Activated T-cell treated with anti-CD3 and anti-CD28 coated beads, Interleukin-2, amount 50 U/mL, for 24 hours (primary cell): ENCODE measurements at regions not wholly inside any gene's neighbourhood (a gene's known extent, or its start where the extent isn't known, plus 50 kb on each side); places are given as distances from the start of the nearest gene placed in this dataset.
"Not testable (repeated sequence)": the region's sequence is repeated elsewhere in the genome, so short reads cannot be mapped to it uniquely, and the experiment has no call there.

ENCODE experiments used
- DNase-seq: peaks from one replicate; pipeline ENCODE4 v3.0.0-alpha.2; 2020
- H3K27ac Mint-ChIP-seq: 2 replicates; pipeline ENCODE4 v1.8.0; 2020; ENCODE audit warnings: mild to moderate bottlenecking, mixed read lengths
- H3K27me3 Mint-ChIP-seq: 2 replicates; pipeline ENCODE4 v1.8.0; 2020; ENCODE audit warnings: mixed read lengths
- H3K36me3 Mint-ChIP-seq: 2 replicates; pipeline ENCODE4 v1.8.0; 2020; ENCODE audit warnings: low read depth, mixed read lengths
- H3K4me1 Mint-ChIP-seq: 2 replicates; pipeline ENCODE4 v1.8.0; 2020; ENCODE audit warnings: low read depth, mixed read lengths
- H3K4me3 Mint-ChIP-seq: 2 replicates; pipeline ENCODE4 v1.8.0; 2020; ENCODE audit warnings: mild to moderate bottlenecking, moderate library complexity, mixed read lengths
- H3K9me3 Mint-ChIP-seq: 2 replicates; pipeline ENCODE4 v1.8.0; 2020; ENCODE audit warnings: mixed read lengths

GRCh38 chr17:74132354-74132753, 71.1 kb upstream of the RPL38 start:
- H3K9me3 Mint-ChIP-seq = no peaks in the 10 kb centered on the region
- H3K36me3 Mint-ChIP-seq = no peaks in the 10 kb centered on the region
- no peak for DNase-seq
- no peak overlapping the region for H3K27ac Mint-ChIP-seq
- no peaks in the 10 kb centered on the region for H3K4me1 Mint-ChIP-seq
- peaks cover 79% of the 10 kb centered on the region for H3K27me3 Mint-ChIP-seq
- no peak overlapping the region for H3K4me3 Mint-ChIP-seq

DNA sequence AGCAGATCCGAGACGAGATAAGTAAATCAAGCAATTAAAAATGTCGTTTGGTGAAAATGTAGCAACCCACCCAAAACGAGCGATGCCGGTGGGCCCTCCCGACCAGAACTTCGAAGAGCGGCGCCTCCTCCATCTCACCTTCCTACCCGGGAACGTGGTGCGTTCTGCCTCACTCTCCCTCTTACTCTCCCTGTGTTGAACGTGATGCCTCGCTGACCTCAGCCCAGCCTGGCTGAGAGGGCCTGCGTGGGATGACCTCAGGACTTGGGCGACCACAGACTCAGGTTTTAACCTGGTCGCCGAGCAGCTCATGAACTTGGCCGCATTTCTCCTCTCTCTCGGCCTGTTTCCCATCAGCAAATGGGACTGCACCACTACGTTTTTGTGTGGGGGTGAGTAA, 69.7 kb upstream of the RPL38 start:
- DNase-seq = no peak
- Mint-ChIP-seq H3K4me1 (no peaks in the 10 kb centered on the region), H3K4me3 (no peak overlapping the region), H3K27me3 (peaks cover 78% of the 10 kb centered on the region), H3K36me3 (no peaks in the 10 kb centered on the region), H3K9me3 (peaks cover 4% of the 10 kb centered on the region), H3K27ac (no peak overlapping the region)

DNA sequence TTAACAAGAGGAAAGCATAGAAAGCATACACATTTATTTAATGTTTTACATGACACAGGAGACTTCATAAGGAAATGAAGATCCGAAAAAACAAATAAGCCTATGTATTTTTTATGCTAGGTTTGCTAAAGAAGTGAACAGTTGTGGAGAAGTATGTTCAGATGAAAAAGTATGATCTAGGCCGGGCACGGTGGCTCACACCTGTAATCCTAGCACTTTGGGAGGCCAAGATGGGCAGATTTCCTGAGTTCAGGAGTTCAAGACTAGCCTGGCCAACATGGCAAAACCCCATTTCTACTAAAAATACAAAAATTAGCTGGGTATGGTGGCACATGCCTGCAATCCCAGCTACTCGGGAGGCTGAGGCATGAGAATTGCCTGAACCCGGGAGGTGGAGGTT, 69.2 kb upstream of the RPL38 start:
- H3K4me1 Mint-ChIP-seq, DNase-seq, H3K27ac Mint-ChIP-seq, H3K36me3 Mint-ChIP-seq, H3K4me3 Mint-ChIP-seq, H3K9me3 Mint-ChIP-seq: not testable (repeated sequence)
- H3K27me3 Mint-ChIP-seq = peaks cover 77% of the 10 kb centered on the region

DNA sequence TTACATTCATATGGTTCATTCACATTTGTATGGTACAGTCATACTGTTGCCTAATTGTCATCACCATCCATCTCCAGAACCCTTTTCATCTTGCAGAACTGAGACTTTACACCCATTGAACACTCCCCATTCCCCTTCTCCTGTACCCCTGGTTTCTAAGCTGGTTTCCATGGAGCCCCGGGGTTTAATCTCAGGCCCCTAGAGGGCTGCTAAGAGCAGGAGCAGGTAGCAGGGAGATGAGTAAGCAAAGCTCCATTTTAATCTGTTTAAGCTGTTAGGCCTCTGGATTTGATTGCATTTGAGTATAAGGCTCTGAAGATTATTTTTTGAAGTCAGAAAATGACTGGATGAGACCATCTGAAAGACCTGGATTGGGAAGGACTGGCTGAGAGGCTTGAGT, 68.5 kb upstream of the RPL38 start:
- no peaks in the 10 kb centered on the region for H3K36me3 Mint-ChIP-seq
- no peaks in the 10 kb centered on the region for H3K4me1 Mint-ChIP-seq
- no peak for DNase-seq
- H3K9me3 Mint-ChIP-seq = peaks cover 11% of the 10 kb centered on the region
- peaks cover 74% of the 10 kb centered on the region for H3K27me3 Mint-ChIP-seq
- no peak overlapping the region for H3K27ac Mint-ChIP-seq
- no peak overlapping the region for H3K4me3 Mint-ChIP-seq

GRCh38 chr17:74135391-74136167, 67.9 kb upstream of the RPL38 start:
- no peak overlapping the region for H3K4me3 Mint-ChIP-seq
- H3K36me3 Mint-ChIP-seq = no peaks in the 10 kb centered on the region
- H3K27ac Mint-ChIP-seq = no peak overlapping the region
- no peaks in the 10 kb centered on the region for H3K4me1 Mint-ChIP-seq
- H3K27me3 Mint-ChIP-seq = peaks cover 69% of the 10 kb centered on the region
- H3K9me3 Mint-ChIP-seq = peaks cover 17% of the 10 kb centered on the region
- DNase-seq = no peak

DNA sequence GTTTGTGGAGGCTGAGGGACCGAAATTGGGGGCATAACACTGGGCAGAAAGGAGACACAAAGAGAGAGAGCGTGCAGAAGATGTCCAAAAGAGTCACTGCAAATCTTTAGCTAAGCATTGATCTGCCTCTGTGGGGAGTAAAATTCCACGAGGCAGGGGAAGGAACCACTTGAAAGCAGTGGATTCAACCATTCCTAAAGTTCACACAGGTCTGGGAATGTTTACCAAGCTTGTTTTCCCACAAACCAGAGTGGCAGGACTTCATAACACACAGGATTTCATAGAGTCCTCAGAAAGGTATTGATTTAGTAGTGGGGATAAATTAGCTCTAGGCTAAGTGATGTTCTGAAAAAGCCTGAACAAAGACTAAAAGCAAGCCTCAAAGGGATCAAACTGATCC, 66.1 kb upstream of the RPL38 start:
- H3K36me3 Mint-ChIP-seq = no peaks in the 10 kb centered on the region

GRCh38 chr17:74139120-74139519, 64.4 kb upstream of the RPL38 start:
- Mint-ChIP-seq H3K9me3 (peaks cover 41% of the 10 kb centered on the region), H3K36me3 (no peaks in the 10 kb centered on the region), H3K27me3 (peaks cover 37% of the 10 kb centered on the region), H3K4me1 (no peaks in the 10 kb centered on the region), H3K27ac (no peak overlapping the region), H3K4me3 (no peak overlapping the region)
- DNase-seq = no peak

More for the DNA sequence above, 66.1 kb upstream of the RPL38 start:
- Mint-ChIP-seq H3K4me1 (no peaks in the 10 kb centered on the region), H3K27ac (no peak overlapping the region), H3K4me3 (no peak overlapping the region), H3K27me3 (peaks cover 50% of the 10 kb centered on the region), H3K9me3 (peaks cover 25% of the 10 kb centered on the region)
- DNase-seq = no peak

GRCh38 chr17:74140282-74140681, 63.2 kb upstream of the RPL38 start:
- DNase-seq = no peak
- no peaks in the 10 kb centered on the region for H3K4me1 Mint-ChIP-seq
- H3K36me3 Mint-ChIP-seq = no peaks in the 10 kb centered on the region
- peaks cover 26% of the 10 kb centered on the region for H3K27me3 Mint-ChIP-seq
- H3K4me3 Mint-ChIP-seq = no peak overlapping the region
- peaks cover 46% of the 10 kb centered on the region for H3K9me3 Mint-ChIP-seq
- no peak overlapping the region for H3K27ac Mint-ChIP-seq

DNA sequence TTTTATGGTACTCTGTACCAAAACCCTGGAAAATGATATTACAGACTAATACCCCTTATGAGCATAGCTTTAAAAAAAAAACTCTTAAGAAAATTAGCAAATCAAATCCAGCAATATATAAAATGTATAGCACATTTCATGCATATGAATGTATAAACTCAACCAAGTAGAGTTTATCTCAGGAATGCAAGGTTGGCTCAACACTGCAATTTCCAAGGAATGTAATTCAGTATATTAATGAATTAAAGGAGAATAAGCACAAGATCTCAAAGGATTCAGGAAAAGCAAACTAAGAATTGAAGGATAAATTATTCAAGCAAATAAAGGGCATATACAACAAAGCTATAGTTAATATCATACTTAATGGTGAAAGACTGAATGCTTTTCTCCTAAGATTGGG, 61.9 kb upstream of the RPL38 start:
- H3K9me3 Mint-ChIP-seq = peaks cover 46% of the 10 kb centered on the region
- H3K4me3 Mint-ChIP-seq = no peak overlapping the region
- no peak for DNase-seq
- H3K36me3 Mint-ChIP-seq = no peaks in the 10 kb centered on the region
- H3K27me3 Mint-ChIP-seq = peaks cover 28% of the 10 kb centered on the region
- H3K4me1 Mint-ChIP-seq = no peaks in the 10 kb centered on the region
- H3K27ac Mint-ChIP-seq = no peak overlapping the region

GRCh38 chr17:74143318-74143717, 60.2 kb upstream of the RPL38 start:
- H3K27me3 Mint-ChIP-seq = peaks cover 29% of the 10 kb centered on the region

GRCh38 chr17:74145756-74146155, 57.7 kb upstream of the RPL38 start:
- Mint-ChIP-seq H3K9me3 (peaks cover 28% of the 10 kb centered on the region), H3K27me3 (peaks cover 44% of the 10 kb centered on the region), H3K36me3 (no peaks in the 10 kb centered on the region), H3K4me1 (no peaks in the 10 kb centered on the region), H3K4me3 (no peak overlapping the region), H3K27ac (no peak overlapping the region)
- DNase-seq = no peak

More at GRCh38 chr17:74143318-74143717, 60.2 kb upstream of the RPL38 start:
- not testable (repeated sequence) for H3K27ac Mint-ChIP-seq, H3K4me3 Mint-ChIP-seq, H3K36me3 Mint-ChIP-seq, H3K4me1 Mint-ChIP-seq, DNase-seq
- H3K9me3 Mint-ChIP-seq = peaks cover 45% of the 10 kb centered on the region

DNA sequence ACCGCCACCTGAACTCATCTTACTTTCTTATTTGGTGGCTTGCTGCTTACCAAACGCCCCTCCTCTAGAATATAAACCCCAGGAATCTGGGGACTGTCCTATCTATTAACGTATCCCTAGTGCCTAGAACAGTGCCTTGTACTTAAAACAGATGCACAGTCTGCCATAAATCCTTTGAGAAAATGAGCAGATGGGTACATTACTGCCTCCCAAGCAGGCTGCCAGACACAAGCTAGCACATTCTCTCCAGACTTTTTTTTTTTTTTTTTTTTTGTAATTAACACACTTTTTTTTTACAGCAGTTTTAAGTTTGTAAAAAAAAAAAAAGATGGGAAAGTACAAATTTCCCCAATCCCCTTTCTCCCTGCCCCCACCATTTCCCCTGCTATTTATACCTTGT, 57.3 kb upstream of the RPL38 start:
- H3K9me3 Mint-ChIP-seq = peaks cover 28% of the 10 kb centered on the region
- H3K36me3 Mint-ChIP-seq = no peaks in the 10 kb centered on the region
- peaks cover 46% of the 10 kb centered on the region for H3K27me3 Mint-ChIP-seq
- DNase-seq = no peak
- H3K4me1 Mint-ChIP-seq = no peaks in the 10 kb centered on the region
- H3K4me3 Mint-ChIP-seq = no peak overlapping the region
- H3K27ac Mint-ChIP-seq = no peak overlapping the region

DNA sequence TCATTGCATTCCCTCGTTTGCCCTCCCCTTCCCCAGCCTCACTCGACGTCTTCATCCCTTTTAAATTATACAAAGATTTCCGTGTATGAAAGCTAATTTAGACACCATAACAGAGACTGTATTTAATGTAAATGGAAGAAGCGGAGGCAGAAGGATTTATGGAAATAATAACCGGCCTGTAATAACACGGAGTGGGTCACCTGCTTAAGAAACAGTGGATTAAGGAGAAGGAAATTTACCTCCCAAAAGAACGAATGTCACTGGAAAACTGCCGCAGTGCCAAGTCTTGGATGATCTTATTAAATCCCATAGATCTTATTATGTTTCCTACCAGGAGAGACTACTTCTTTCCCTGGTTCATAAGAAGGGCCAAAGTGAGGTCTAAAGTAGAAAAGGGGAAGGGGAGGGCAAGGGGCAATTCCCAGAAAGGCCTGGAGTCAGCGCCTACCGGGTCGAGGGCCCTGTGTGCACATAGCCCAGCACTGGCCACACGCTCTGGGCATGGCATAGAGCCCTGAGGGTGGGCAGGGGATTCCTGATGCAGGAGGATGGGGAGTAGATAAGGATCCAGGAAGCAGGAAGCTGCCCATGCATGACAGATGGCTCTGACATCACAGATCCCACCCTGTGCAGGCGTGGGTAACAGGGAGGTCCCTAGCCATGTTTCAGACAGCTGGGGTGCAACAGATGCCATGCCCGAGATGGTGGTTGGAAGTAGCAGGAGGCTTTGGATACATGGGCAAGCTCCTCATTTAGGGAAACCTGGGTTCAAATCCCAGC, 56.2 kb upstream of the RPL38 start:
- no peak overlapping the region for H3K4me3 Mint-ChIP-seq
- DNase-seq = no peak
- no peak overlapping the region for H3K27ac Mint-ChIP-seq
- peaks cover 51% of the 10 kb centered on the region for H3K27me3 Mint-ChIP-seq
- no peaks in the 10 kb centered on the region for H3K36me3 Mint-ChIP-seq
- peaks cover 22% of the 10 kb centered on the region for H3K9me3 Mint-ChIP-seq
- H3K4me1 Mint-ChIP-seq = no peaks in the 10 kb centered on the region

DNA sequence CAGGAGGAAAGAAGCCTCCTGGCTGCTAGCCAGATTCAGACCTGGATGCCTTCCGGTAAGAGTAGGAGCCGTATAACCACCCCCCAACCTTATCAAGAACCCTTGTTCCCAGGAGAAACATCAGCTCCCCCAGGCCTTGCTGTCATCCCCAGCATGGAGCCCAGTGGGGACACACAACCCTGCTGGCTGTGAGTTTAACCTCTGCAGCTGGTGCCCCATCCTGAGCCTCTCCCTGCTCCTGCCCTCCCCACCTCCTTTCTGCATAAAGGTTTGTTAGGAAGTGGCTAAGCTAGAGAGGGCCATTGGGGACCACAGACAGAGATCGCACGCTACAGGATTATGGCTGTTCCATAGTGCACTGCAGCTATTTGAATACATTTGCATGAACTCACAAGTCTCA, 55.5 kb upstream of the RPL38 start:
- no peaks in the 10 kb centered on the region for H3K36me3 Mint-ChIP-seq
- H3K4me3 Mint-ChIP-seq = no peak overlapping the region
- DNase-seq = no peak
- peaks cover 15% of the 10 kb centered on the region for H3K9me3 Mint-ChIP-seq
- H3K4me1 Mint-ChIP-seq = no peaks in the 10 kb centered on the region
- H3K27me3 Mint-ChIP-seq = peaks cover 51% of the 10 kb centered on the region
- no peak overlapping the region for H3K27ac Mint-ChIP-seq

GRCh38 chr17:74148446-74148845, 55.0 kb upstream of the RPL38 start:
- Mint-ChIP-seq H3K4me3 (no peak overlapping the region), H3K36me3 (no peaks in the 10 kb centered on the region), H3K27me3 (peaks cover 51% of the 10 kb centered on the region), H3K9me3 (peaks cover 11% of the 10 kb centered on the region), H3K27ac (no peak overlapping the region), H3K4me1 (no peaks in the 10 kb centered on the region)
- DNase-seq = no peak
